Ectodermal cell (in vitro differentiated cells): ENCODE measurements at regions not wholly inside any gene's neighbourhood (a gene's known extent, or its start where the extent isn't known, plus 50 kb on each side); places are given as distances from the start of the nearest gene placed in this dataset.

Experiments
- H3K27ac ChIP-seq: 2 replicates; pipeline ENCODE4 v1.7.0; 2013; ENCODE audit warnings: mild to moderate bottlenecking, low read depth, low read length; ENCODE audit not compliant: insufficient read depth, poor library complexity, severe bottlenecking
- H3K27me3 ChIP-seq: 2 replicates; pipeline ENCODE4 v1.7.0; 2013; ENCODE audit warnings: mild to moderate bottlenecking, low read length; ENCODE audit not compliant: insufficient read depth, control insufficient read depth, poor library complexity, severe bottlenecking
- H3K36me3 ChIP-seq: one replicate; pipeline ENCODE4 v1.7.0; 2013; ENCODE audit warnings: low read length; ENCODE audit not compliant: control insufficient read depth, insufficient read depth
- H3K4me1 ChIP-seq: one replicate; pipeline ENCODE4 v1.7.0; 2013; ENCODE audit warnings: low read length; ENCODE audit not compliant: control insufficient read depth, insufficient read depth
- H3K4me3 ChIP-seq: 2 replicates; pipeline ENCODE4 v1.7.0; 2013; ENCODE audit warnings: low read depth, low read length, control low read depth; ENCODE audit not compliant: insufficient read depth
- H3K9me3 ChIP-seq: 2 replicates; pipeline ENCODE4 v1.7.0; 2013; ENCODE audit warnings: mild to moderate bottlenecking, low read length, moderate library complexity; ENCODE audit not compliant: control insufficient read depth
- WGBS, 2 experiments: methylation state at CpG; one replicate each; pipeline ENCODE4 v1.1.7; 2013; ENCODE audit warnings: missing lambda C conversion rate in 2 of 2; 5-methylcytosine and 5-hydroxymethylcytosine counted together

DNA sequence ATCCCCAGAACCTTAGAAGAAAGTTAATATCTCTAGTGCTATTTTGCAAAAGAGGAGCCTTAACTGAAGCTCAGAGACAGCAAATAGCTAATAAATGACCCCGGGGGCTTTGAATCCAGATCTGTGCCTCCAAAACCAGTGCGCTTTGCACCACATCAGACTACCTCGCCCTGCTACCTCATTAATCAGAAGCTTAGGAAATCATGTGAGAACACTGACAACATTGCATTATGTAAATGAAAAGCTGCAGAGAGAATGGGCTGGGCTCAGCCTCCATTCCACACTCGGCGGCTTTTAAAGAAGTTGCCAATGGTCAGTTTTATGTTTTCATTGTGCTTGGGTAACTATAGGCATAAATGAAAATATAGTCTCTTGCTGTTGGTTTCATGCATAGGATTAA, 54.0 kb upstream of the STMND1 start:
- Histone ChIP-seq H3K9me3 (no peaks in the 10 kb centered on the region), H3K36me3 (no peaks in the 10 kb centered on the region), H3K27me3 (no peaks in the 10 kb centered on the region), H3K4me1 (no peaks in the 10 kb centered on the region), H3K4me3 (no peak overlapping the region), H3K27ac (no peak overlapping the region)
- 92 to 93% methylated on average over 5 of the region's 5 CpGs for WGBS, 2 experiments

DNA sequence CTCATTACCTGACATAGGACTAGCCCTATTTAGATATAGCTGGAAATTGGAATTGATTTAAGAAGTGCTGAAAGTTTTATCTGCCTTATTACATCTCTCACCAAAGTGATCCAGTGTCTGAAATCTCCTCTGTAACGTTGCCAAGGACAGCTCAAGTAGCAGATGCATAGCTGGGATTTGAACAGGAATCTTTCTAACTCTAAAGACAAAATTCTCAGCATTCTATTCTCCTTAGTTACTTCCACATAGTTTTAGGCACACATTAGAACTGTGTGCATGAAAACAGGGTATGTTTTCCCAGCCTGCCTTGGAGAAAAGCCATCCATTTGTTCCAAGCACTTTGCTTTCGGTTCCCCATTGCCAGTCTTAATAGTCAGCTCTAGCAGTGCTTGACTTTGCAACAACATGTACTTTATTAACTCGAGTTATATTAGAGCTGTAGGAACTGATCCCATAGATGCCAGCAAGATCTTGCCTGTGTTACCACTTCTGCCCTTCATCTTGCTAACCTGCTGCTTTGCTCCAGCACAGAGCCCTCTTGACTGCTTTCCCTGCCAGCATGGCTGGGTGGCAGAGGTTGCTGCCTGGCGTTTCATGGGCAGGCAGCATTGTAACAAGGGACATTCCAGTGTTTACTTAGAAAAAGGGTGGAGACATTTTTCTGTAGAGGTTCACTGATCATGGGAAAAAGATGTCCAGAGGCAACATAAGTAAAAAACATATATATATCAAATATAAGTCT, 56.1 kb upstream of the STMND1 start:
- no peaks in the 10 kb centered on the region for H3K9me3 ChIP-seq
- no peaks in the 10 kb centered on the region for H3K27me3 ChIP-seq
- H3K36me3 ChIP-seq = no peaks in the 10 kb centered on the region
- no peak overlapping the region for H3K27ac ChIP-seq
- no peaks in the 10 kb centered on the region for H3K4me1 ChIP-seq
- 88 to 90% methylated on average over 4 of the region's 4 CpGs for WGBS, 2 experiments
- H3K4me3 ChIP-seq = no peak overlapping the region

DNA sequence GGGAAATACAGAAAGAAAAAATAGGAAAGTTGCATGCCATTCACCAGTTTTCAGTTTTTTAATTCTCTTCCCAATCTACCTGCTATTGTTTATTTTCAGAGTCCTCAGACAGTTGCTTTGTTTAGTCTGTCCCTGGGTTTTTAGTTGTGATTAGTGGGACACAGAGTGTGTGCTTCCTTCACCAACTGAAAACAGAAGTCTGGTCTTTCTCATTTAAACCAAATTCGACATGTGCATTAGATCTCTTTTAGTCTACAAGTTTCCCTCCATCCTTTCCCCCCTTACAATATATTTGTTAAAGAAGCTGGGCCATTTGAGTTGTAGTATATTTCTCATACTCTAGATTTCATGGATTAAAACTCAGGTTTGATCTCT, 58.7 kb upstream of the STMND1 start:
- Histone ChIP-seq H3K4me1 (no peaks in the 10 kb centered on the region), H3K9me3 (no peaks in the 10 kb centered on the region), H3K27me3 (no peaks in the 10 kb centered on the region), H3K27ac (no peak overlapping the region), H3K36me3 (no peaks in the 10 kb centered on the region), H3K4me3 (no peak overlapping the region)
- 100% methylated on average over 1 of the region's 1 CpG; no CpG with 5 or more reads in 1 of the 2 experiments for WGBS, 2 experiments

DNA sequence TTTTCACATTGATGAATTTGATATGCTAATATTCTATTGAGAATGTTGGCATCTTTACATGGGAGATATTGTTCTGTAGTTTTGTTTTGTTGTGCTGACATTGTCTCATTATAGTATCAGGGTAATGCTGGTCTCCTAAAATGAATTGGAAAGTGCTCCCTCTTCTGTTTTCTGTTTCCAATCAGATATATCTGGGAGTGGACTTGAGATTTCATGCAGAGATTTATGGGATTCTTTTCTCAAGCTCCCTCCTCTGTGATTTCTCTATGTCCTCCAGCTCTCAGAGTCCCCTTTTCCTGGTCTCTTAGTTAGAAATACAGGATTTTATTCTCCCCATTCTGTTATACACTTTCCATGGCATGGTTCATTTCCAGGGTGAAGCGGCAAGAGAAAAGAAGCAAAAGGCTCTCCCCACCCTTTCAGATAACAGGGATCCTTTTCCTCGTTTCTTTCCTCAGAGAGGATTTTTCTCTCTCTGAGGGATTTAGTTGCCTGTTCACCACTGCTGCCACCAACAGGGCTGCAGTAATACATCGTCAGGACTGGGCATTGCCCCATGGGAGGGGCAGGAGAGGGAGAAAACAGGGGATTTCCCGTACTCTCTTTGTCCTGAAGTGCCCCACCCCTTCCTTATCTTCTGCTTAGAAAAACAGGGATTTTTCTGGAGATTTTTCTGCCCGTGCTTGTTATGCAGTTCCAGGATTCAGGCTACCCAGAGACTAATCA, 59.3 kb upstream of the STMND1 start:
- Histone ChIP-seq H3K4me3 (no peak overlapping the region), H3K4me1 (no peaks in the 10 kb centered on the region), H3K27ac (peak overlapping the region; percentile 13), H3K36me3 (no peaks in the 10 kb centered on the region), H3K27me3 (no peaks in the 10 kb centered on the region), H3K9me3 (no peaks in the 10 kb centered on the region)
- 10 to 13% methylated on average over 5 of the region's 5 CpGs for WGBS, 2 experiments

DNA sequence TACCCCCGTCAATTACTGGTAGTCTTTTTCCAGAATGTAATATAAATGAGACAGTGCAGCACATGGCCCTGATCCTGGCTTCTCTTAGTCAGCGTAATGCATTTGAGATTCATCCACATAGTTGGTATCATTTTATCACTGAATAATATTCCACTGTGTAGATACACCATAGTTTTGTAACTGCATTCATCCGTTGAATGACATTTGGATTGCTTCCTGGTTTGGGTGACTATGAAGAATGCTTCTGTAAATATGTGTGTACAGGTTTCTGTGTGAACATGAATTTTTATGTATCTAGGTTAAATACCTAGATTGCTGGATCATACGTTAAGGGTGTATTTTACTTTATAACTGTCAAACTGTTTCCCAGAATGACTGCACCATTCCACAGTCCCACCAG, 62.6 kb upstream of the STMND1 start:
- Histone ChIP-seq H3K4me1 (no peaks in the 10 kb centered on the region), H3K9me3 (no peaks in the 10 kb centered on the region)
- 96 to 97% methylated on average over 3 to 4 of the region's 4 CpGs for WGBS, 2 experiments

DNA sequence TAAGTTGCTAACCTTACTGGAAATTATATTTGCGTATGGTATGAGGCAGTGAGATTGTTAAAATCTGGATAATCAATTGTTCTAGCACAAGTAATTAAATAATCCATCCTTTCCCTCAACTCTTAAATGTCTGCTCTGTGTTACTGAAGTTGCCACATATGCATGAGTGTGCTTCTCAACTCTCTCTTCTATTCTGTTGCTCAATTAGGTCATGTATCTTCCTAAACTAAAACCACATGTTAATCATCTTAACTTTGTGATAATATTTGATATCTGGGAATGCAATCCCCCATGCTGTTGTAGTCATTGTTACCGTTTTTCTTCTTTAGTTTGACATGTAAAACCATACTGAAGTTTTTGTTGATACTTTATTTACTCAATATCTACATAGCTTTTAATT, 63.5 kb upstream of the STMND1 start:
- no CpG with 5 or more reads among the region's 2 CpGs for WGBS, 2 experiments
- Histone ChIP-seq H3K4me3 (no peak overlapping the region), H3K36me3 (no peaks in the 10 kb centered on the region), H3K27me3 (no peaks in the 10 kb centered on the region), H3K27ac (no peak overlapping the region), H3K4me1 (no peaks in the 10 kb centered on the region), H3K9me3 (no peaks in the 10 kb centered on the region)

More for the DNA sequence above, 62.6 kb upstream of the STMND1 start:
- Histone ChIP-seq H3K27me3 (no peaks in the 10 kb centered on the region), H3K36me3 (no peaks in the 10 kb centered on the region), H3K27ac (no peak overlapping the region), H3K4me3 (no peak overlapping the region)

DNA sequence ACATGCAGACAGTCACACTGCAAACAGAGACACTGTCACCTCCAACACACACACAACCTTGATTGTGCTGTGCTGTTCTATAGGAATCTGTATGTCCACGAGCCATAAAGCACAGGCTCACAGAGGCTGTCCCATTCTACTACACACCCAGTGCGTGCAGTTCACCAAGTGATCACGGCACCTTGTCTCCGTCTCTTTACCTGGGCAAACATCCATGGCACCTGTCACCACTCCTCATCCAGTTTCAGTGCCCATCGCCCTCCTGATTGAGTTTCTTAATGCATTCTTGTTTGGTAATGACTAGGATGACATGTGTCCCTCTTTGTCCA, 65.8 kb upstream of the STMND1 start:
- H3K9me3 ChIP-seq = no peaks in the 10 kb centered on the region
- no peak overlapping the region for H3K4me3 ChIP-seq
- no peak overlapping the region for H3K27ac ChIP-seq
- no peaks in the 10 kb centered on the region for H3K36me3 ChIP-seq
- H3K4me1 ChIP-seq = no peaks in the 10 kb centered on the region
- H3K27me3 ChIP-seq = no peaks in the 10 kb centered on the region
- 91 to 95% methylated on average over 5 of the region's 5 CpGs for WGBS, 2 experiments

DNA sequence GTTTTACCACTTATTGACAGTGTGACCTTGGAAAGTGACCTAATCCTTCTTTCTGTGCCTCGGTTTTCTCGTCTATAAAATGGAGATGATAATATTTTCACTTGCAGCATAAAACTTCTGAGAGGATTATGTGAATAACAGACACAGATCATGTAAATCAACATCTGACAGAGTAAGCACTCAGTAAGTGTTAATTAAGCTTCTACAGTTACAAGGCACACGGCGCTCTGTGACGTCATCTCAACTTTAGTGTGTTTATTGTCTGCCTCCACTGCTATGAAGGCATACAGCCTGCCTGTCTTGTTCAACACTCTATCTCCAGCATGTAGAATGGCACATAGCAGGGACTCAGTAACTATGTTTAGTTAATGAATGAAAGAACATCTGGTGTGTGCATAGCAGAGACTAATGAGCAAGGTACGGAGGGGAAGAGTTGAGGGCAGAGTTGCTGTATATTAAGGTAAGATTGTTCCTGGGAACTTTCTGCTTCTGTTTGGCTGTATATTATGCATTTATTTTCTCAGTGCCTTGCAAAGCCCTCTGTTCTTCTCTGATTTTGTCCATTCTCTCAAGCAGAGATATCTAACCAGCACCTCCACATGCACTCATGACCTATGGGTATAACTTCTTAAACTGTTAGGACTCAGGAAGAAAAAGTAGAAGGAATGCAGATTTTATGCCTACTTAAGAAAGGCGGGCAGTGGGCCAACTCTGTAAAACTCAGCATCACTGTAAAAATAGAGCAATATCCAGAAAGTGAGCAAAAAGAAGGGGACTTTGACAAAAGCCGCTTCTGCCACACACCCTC, 66.4 kb upstream of the STMND1 start:
- H3K27ac ChIP-seq = no peak overlapping the region

DNA sequence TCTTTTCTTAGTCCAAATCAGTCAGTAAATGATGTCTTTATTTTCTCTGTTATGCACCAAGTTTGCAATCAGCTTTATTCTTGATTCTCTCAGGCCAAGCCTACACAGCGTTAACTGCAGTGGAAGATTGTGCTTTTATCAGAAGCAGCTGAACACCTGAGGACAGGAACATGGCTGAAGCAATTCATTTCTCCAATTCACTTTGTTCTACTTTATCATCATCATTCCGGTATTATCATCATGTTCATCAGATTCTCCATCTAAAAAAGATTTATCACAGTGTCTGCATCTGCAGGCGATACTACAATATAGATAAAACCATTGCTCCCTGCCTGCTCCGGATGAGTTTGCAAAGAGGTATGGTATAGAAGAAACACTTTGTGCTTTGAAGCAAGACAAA, 68.1 kb upstream of the STMND1 start:
- Histone ChIP-seq H3K9me3 (no peaks in the 10 kb centered on the region), H3K4me1 (no peaks in the 10 kb centered on the region), H3K4me3 (no peak overlapping the region), H3K27ac (no peak overlapping the region), H3K36me3 (no peaks in the 10 kb centered on the region), H3K27me3 (no peaks in the 10 kb centered on the region)
- 94 to 99% methylated on average over 4 of the region's 4 CpGs for WGBS, 2 experiments

More for the DNA sequence above, 66.4 kb upstream of the STMND1 start:
- Histone ChIP-seq H3K4me3 (no peak overlapping the region), H3K4me1 (no peaks in the 10 kb centered on the region), H3K9me3 (no peaks in the 10 kb centered on the region), H3K36me3 (no peaks in the 10 kb centered on the region), H3K27me3 (no peaks in the 10 kb centered on the region)
- 94 to 97% methylated on average over 6 to 8 of the region's 8 CpGs for WGBS, 2 experiments

DNA sequence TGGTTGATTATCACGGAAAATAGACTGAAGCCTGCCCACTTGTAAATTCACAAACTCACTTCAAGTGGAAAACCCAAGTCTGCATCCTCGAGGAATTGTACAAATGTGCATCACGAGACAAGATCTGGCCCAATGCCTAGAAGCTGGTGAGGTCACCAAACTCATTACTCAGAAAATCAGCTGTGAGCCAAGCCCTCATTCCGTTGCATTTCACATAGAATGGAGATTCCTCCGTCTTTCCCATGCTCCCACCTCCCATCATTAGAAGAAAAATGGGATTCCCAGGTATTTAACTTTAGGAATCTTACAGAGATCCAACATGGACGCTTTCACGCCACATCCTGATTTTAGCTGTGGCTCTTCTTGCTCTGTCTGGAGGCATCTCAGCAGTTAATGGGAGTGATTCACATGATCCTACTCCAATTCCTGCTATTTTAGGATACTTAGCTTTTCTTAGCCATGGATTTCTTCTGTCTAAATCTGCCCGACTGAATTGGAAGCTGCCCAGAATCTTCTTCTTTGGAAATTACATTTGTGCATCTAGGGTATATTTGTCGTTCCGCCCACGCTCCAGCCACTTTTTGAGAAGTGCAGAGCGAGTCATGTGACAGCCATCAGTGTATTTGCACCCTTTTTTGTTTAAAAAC, 68.7 kb upstream of the STMND1 start:
- Histone ChIP-seq H3K27me3 (no peaks in the 10 kb centered on the region), H3K27ac (no peak overlapping the region), H3K4me1 (no peaks in the 10 kb centered on the region), H3K9me3 (no peaks in the 10 kb centered on the region), H3K36me3 (no peaks in the 10 kb centered on the region), H3K4me3 (no peak overlapping the region)
- WGBS, 2 experiments = 96 to 97% methylated on average over 12 of the region's 12 CpGs
